Stomach (tissue), 4 donors: ENCODE measurements at regions not wholly inside any gene's neighbourhood (a gene's known extent, or its start where the extent isn't known, plus 50 kb on each side); places are given as distances from the start of the nearest gene placed in this dataset.

ENCODE experiments used
- CTCF ChIP-seq, 7 experiments: fragments of 450-650 bp in 4 of 7; fragments of 200-600 bp in 3 of 7; sonication (generic) in 3 of 7; IDR thresholded peaks; one replicate each; pipeline ENCODE4 v1.5.1; 2016 to 2019; ENCODE audit warnings: antibody characterized with exemption in 7 of 7, control low read depth in 2 of 7, mild to moderate bottlenecking in 1 of 7
- EP300 ChIP-seq: sonication (generic); formaldehyde crosslinking; IDR thresholded peaks from one replicate; pipeline ENCODE4 v1.6.1; 2017; ENCODE audit warnings: antibody characterized with exemption
- POLR2A ChIP-seq, 4 donors: fragments of 450-650 bp; IDR thresholded peaks; one replicate each; pipeline ENCODE4 v1.6.1; 2016; ENCODE audit warnings: antibody characterized with exemption in 4 of 4, control low read depth in 2 of 4, mild to moderate bottlenecking in 1 of 4, moderate library complexity in 1 of 4
- POLR2AphosphoS5 ChIP-seq, 3 donors: sonication (generic); formaldehyde crosslinking; IDR thresholded peaks; one replicate each; pipeline ENCODE4 v1.6.1; 2016; ENCODE audit warnings: antibody characterized with exemption in 3 of 3

- TF ChIP-seq POLR2A (IDR thresholded peaks at IDR 0.05): no peak
- TF ChIP-seq CTCF (IDR thresholded peaks at IDR 0.05): no peak
- no peak for TF ChIP-seq POLR2AphosphoS5 (IDR thresholded peaks at IDR 0.05)
- TF ChIP-seq EP300: no peak
Measured at GRCh38 chr4:186820391-186820891, 96.8 kb upstream of the FAT1 start.
